ENCODE measurements at regions not wholly inside any gene's neighbourhood (a gene's known extent, or its start where the extent isn't known, plus 50 kb on each side); places are given as distances from the start of the nearest gene placed in this dataset.

GRCh38 chr4:154047733-154048132 lies 258.9 kb upstream of the SFRP2 start:
- TF ChIP-seq CTCF (IDR thresholded peaks at IDR 0.05; ENCODE audit: insufficient read depth, low read length, poor library complexity, severe bottlenecking) = no peak
- H3K4me3 ChIP-seq (replicated peaks; ENCODE audit: low read depth, low read length) = no peak overlapping the region
- no peak for DNase-seq (ENCODE audit: extremely low read depth, insufficient read length)

DNA sequence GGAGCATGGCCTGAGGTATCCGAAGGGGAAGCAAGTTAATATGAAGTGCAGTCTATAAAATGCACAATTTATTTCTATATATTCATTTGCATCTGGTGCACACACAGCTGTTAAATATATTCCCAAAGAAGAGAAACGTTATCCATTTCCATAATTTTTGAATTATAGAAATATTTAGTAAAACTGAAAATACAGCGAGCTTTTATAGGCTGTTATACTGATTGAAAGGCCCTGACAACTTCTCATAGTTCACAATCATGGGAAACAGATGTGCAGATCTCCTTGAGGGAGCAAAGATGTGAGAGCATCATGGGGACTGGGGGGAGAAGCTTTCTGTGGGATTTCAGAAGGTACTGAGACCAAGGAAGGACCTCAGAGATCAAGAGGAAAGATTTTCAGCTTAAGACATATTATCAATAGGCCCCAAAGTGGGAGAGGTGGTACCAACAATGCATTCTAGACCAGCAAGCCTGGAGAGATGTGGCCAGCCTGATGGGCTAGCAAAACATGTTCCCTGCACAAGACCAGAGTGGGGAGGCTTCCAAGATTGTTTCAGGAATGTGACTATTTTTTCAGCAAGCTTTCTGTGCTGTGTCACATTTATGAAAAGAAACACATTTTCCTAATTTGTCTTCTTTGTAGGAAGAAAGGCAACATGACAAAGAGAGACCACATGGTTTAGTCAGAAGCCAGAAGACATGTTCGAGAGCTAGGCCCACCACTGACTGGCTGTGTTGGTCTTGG lies 256.0 kb upstream of the SFRP2 start:
- no peak for DNase-seq (ENCODE audit: extremely low read depth, insufficient read length)
- H3K36me3 ChIP-seq (ENCODE audit: control insufficient read depth, insufficient read depth, low read length) = no peaks in the 10 kb centered on the region
- H3K4me3 ChIP-seq (replicated peaks; ENCODE audit: low read depth, low read length) = no peak overlapping the region
- H3K27me3 ChIP-seq (replicated peaks; ENCODE audit: control insufficient read depth, insufficient read depth, low read length) = no peaks in the 10 kb centered on the region
- TF ChIP-seq CTCF (IDR thresholded peaks at IDR 0.05; ENCODE audit: insufficient read depth, low read length, poor library complexity, severe bottlenecking) = no peak

More at GRCh38 chr4:154047733-154048132, 258.9 kb upstream of the SFRP2 start:
- no peaks in the 10 kb centered on the region for H3K27me3 ChIP-seq (replicated peaks; ENCODE audit: control insufficient read depth, insufficient read depth, low read length)
- H3K36me3 ChIP-seq (ENCODE audit: control insufficient read depth, insufficient read depth, low read length) = no peaks in the 10 kb centered on the region

DNA sequence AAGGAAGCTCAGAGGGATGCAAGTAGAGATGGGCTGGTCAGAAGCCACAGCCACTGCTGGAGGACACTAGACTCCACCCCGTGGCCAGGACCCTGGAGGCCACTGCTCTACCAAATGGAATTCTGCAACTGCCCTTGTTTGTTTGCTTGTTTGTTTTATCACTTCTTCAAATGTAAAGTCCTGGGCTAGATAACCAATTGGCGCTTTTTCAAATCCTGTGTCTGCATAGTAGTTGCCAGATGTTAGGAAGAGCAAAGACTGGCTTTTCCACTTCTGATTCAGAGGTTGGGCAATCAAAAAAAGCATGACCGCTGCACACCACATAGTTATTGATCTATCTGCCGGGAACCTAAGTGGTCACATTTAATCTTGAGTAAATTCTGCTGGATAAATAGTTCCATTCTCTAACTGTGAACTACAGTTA lies 255.2 kb upstream of the SFRP2 start:
- no peaks in the 10 kb centered on the region for H3K36me3 ChIP-seq (ENCODE audit: control insufficient read depth, insufficient read depth, low read length)
- DNase-seq (ENCODE audit: extremely low read depth, insufficient read length) = no peak
- TF ChIP-seq CTCF (IDR thresholded peaks at IDR 0.05; ENCODE audit: insufficient read depth, low read length, poor library complexity, severe bottlenecking) = no peak
- H3K4me3 ChIP-seq (replicated peaks; ENCODE audit: low read depth, low read length) = no peak overlapping the region
- H3K27me3 ChIP-seq (replicated peaks; ENCODE audit: control insufficient read depth, insufficient read depth, low read length) = no peaks in the 10 kb centered on the region

DNA sequence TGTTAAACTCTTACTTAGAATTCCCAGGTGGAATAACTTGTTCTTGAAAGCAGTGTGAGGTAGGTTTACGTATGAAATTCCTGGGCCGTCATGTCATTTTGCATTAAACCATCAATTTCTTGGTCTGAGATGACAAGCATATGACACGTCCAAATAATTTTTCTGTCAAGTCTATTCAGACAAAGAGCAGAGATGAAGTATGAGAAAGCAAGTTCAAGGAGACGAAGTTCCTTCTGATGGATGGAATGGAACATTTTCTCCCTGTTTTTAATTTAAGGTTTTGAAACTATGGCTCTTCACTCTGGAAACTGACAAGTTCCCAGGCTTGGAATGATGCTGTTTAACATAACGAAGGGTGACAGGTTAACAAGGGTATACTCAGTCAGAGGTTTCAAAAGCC lies 252.8 kb upstream of the SFRP2 start:
- no peak overlapping the region for H3K4me3 ChIP-seq (replicated peaks; ENCODE audit: low read depth, low read length)
- DNase-seq (ENCODE audit: extremely low read depth, insufficient read length) = no peak
- TF ChIP-seq CTCF (IDR thresholded peaks at IDR 0.05; ENCODE audit: insufficient read depth, low read length, poor library complexity, severe bottlenecking) = no peak
- no peaks in the 10 kb centered on the region for H3K36me3 ChIP-seq (ENCODE audit: control insufficient read depth, insufficient read depth, low read length)
- no peaks in the 10 kb centered on the region; the same call in 1 of the 2 replicates for H3K27me3 ChIP-seq (replicated peaks; ENCODE audit: control insufficient read depth, insufficient read depth, low read length)

DNA sequence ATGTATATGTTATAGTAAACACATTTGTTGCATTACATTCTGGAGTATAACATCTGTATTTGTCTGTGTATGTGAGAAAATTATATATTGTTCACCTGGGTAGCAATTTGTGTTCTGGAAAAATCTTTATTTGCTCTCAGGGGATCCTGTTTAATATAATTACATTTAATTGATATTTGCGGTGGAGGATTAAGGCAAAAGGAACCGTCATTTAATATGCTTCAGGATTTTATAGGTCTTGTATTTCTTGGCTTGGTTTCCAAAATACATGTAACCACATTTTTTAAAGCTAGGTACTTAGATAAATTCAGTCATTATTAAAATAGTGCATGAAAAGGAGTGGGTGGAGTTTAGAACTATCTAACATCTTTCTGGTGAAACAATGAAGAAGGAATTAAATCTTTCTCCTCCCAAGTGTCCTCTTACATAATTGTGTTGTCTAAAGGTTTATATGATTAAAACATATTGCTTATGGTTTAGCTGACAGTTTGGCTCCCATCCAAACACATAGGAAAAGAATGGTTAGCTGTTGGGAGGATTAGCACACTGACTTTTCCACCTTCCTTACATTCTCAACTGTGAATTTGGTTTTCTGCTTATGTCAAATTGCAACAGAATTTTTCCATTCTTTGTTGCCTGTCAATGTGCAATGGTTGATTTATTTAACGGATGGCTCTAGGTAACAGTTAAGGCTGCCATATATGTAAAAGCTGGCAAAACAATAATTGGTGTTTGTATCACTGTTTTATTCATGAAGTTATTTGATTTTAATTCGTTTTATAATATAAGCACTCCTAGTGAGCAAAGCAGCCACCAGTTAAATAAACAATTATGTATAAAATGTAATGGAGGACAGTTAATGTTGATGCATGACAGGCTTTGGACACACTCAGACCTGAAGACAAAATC lies 250.8 kb upstream of the SFRP2 start:
- H3K27me3 ChIP-seq (replicated peaks; ENCODE audit: control insufficient read depth, insufficient read depth, low read length) = no peaks in the 10 kb centered on the region; the same call in 1 of the 2 replicates
- no peaks in the 10 kb centered on the region for H3K36me3 ChIP-seq (ENCODE audit: control insufficient read depth, insufficient read depth, low read length)
- H3K4me3 ChIP-seq (replicated peaks; ENCODE audit: low read depth, low read length) = no peak overlapping the region
- DNase-seq (ENCODE audit: extremely low read depth, insufficient read length) = no peak
- TF ChIP-seq CTCF (IDR thresholded peaks at IDR 0.05; ENCODE audit: insufficient read depth, low read length, poor library complexity, severe bottlenecking) = no peak

Measured in GM06990 (cell line).